T follicular helper cell (primary cell): ENCODE measurements at regions not wholly inside any gene's neighbourhood (a gene's known extent, or its start where the extent isn't known, plus 50 kb on each side); places are given as distances from the start of the nearest gene placed in this dataset.

Experiments
- DNase-seq: peaks from one replicate; pipeline ENCODE4 v3.0.0-alpha.2; 2020; ENCODE audit warnings: low read depth

GRCh38 chr6:163720460-163721235, 306.1 kb downstream of the QKI start:
- DNase-seq, result no peak

- DNase-seq, result no peak
These were observed 305.5 kb downstream of the QKI start for GRCh38 chr6:163720005-163720404.

- no peak for DNase-seq
These were observed 304.7 kb downstream of the QKI start for GRCh38 chr6:163719028-163719742.

GRCh38 chr6:163718537-163718936, 304.0 kb downstream of the QKI start:
- no peak for DNase-seq

GRCh38 chr6:163717106-163717764, 302.7 kb downstream of the QKI start:
- no peak for DNase-seq

GRCh38 chr6:163716690-163717089, 302.2 kb downstream of the QKI start:
- DNase-seq, result no peak

GRCh38 chr6:163715846-163716245, 301.3 kb downstream of the QKI start:
- no peak for DNase-seq

- no peak for DNase-seq
These were observed 299.7 kb downstream of the QKI start for GRCh38 chr6:163714179-163714578.

- no peak for DNase-seq
These were observed 298.5 kb downstream of the QKI start for GRCh38 chr6:163712981-163713380.

GRCh38 chr6:163712566-163712961, 298.0 kb downstream of the QKI start:
- DNase-seq, result no peak

- DNase-seq, result no peak
These were observed 297.4 kb downstream of the QKI start for GRCh38 chr6:163711615-163712565.

GRCh38 chr6:163710532-163711470, 296.3 kb downstream of the QKI start:
- DNase-seq, result no peak

- no peak for DNase-seq
These were observed 295.2 kb downstream of the QKI start for GRCh38 chr6:163709693-163710092.

GRCh38 chr6:163709255-163709654, 294.7 kb downstream of the QKI start:
- no peak for DNase-seq

GRCh38 chr6:163708466-163708865, 293.9 kb downstream of the QKI start:
- DNase-seq, result no peak

- no peak for DNase-seq
These were observed 293.2 kb downstream of the QKI start for GRCh38 chr6:163707387-163708355.

GRCh38 chr6:163706500-163707087, 292.1 kb downstream of the QKI start:
- no peak for DNase-seq

- DNase-seq, result no peak
These were observed 291.4 kb downstream of the QKI start for GRCh38 chr6:163705923-163706322.

GRCh38 chr6:163702736-163703135, 288.2 kb downstream of the QKI start:
- no peak for DNase-seq
